SK-N-SH treated with all-trans-retinoic acid at 6 μM for 48 hours (cell line): ENCODE measurements at regions not wholly inside any gene's neighbourhood (a gene's known extent, or its start where the extent isn't known, plus 50 kb on each side); places are given as distances from the start of the nearest gene placed in this dataset.

Source experiments
- ARNTL ChIP-seq: fragments of 450-650 bp; formaldehyde crosslinking; IDR thresholded peaks from 2 replicates; pipeline ENCODE4 v1.5.0; 2020; ENCODE audit warnings: low read depth, mild to moderate bottlenecking, moderate library complexity, borderline replicate concordance
- ESRRG ChIP-seq: fragments of 250-450 bp; sonication (Bioruptor Pico); IDR thresholded peaks from 2 replicates; pipeline ENCODE4 v1.6.1; 2021; ENCODE audit warnings: mild to moderate bottlenecking
- PATZ1 ChIP-seq: fragments of 250-450 bp; sonication (Bioruptor Pico); IDR thresholded peaks from 2 replicates; pipeline ENCODE4 v1.8.0; 2020; ENCODE audit warnings: mild to moderate bottlenecking, moderate library complexity, borderline replicate concordance
- SNAI2 ChIP-seq: fragments of 250-450 bp; sonication (Bioruptor Pico); IDR thresholded peaks from 2 replicates; pipeline ENCODE4 v1.5.0; 2020; ENCODE audit warnings: mild to moderate bottlenecking, moderate library complexity
- TCF4 ChIP-seq: fragments of 250-450 bp; sonication (Bioruptor Pico); IDR thresholded peaks from 2 replicates; pipeline ENCODE4 v1.8.0; 2021; ENCODE audit warnings: mild to moderate bottlenecking, moderate library complexity, borderline replicate concordance
- ZNF70 ChIP-seq: fragments of 450-650 bp; formaldehyde crosslinking; IDR thresholded peaks from 2 replicates; pipeline ENCODE4 v1.5.0; 2020; ENCODE audit warnings: mild to moderate bottlenecking, moderate library complexity

- TF ChIP-seq ESRRG (no peak), SNAI2 (no peak), ARNTL (CRISPR knock-in tag) (no peak), ZNF70 (CRISPR knock-in tag) (no peak), PATZ1 (CRISPR knock-in tag) (no peak), TCF4 (CRISPR knock-in tag) (no peak)
These were observed 83.4 kb upstream of the PPP1R9A start for GRCh38 chr7:94823947-94824346.
